GM23338 (cell line): ENCODE measurements at regions not wholly inside any gene's neighbourhood (a gene's known extent, or its start where the extent isn't known, plus 50 kb on each side); places are given as distances from the start of the nearest gene placed in this dataset.
A peak's percentile ranks its signal among the peaks of the same experiment; 100 is the strongest.

Source experiments
- ATAC-seq: fragments of 200-7000 bp; cut with Tn5 transposase; 3 replicates; pipeline ENCODE4 v1.9.1; 2020
- DNase-seq: peaks from one replicate; pipeline ENCODE4 v3.0.0-alpha.2; 2015; ENCODE audit warnings: low spot score
- H2AFZ ChIP-seq: fragments of 200-600 bp; sonication (generic); 2 replicates; pipeline ENCODE4 v1.8.0; 2016; ENCODE audit warnings: antibody characterized with exemption, mild to moderate bottlenecking, moderate library complexity
- H3F3A ChIP-seq: fragments of 200-600 bp; sonication (generic); replicated peaks from 2 replicates; pipeline ENCODE4 v1.8.0; 2017; ENCODE audit warnings: antibody characterized with exemption, mixed run types, low read depth
- H3K27ac ChIP-seq: fragments of 200-600 bp; sonication (generic); 2 replicates; pipeline ENCODE4 v1.6.1; 2016; ENCODE audit warnings: low read depth
- H3K27me3 ChIP-seq: fragments of 200-600 bp; sonication (generic); 2 replicates; pipeline ENCODE4 v1.8.0; 2016; ENCODE audit warnings: mild to moderate bottlenecking, mixed run types, moderate library complexity; ENCODE audit not compliant: insufficient read depth
- H3K36me3 ChIP-seq: fragments of 200-600 bp; sonication (generic); 2 replicates; pipeline ENCODE4 v1.8.0; 2016; ENCODE audit warnings: mild to moderate bottlenecking; ENCODE audit not compliant: insufficient read depth
- H3K4me1 ChIP-seq: fragments of 200-600 bp; sonication (generic); 2 replicates; pipeline ENCODE4 v1.8.0; 2016; ENCODE audit warnings: mild to moderate bottlenecking, moderate library complexity; ENCODE audit not compliant: insufficient read depth
- H3K4me2 ChIP-seq: fragments of 200-600 bp; sonication (generic); 2 replicates; pipeline ENCODE4 v1.7.1; 2017; ENCODE audit warnings: mixed run types
- H3K4me3 ChIP-seq: fragments of 200-600 bp; sonication (generic); 2 replicates; pipeline ENCODE4 v1.6.1; 2016; ENCODE audit warnings: mixed run types
- H3K79me2 ChIP-seq: fragments of 200-600 bp; sonication (generic); replicated peaks from 2 replicates; pipeline ENCODE4 v1.8.0; 2017; ENCODE audit warnings: mild to moderate bottlenecking; ENCODE audit not compliant: insufficient read depth
- H3K9me2 ChIP-seq: fragments of 200-600 bp; sonication (generic); 2 replicates; pipeline ENCODE4 v1.8.0; 2017; ENCODE audit not compliant: insufficient read depth
- H4K20me1 ChIP-seq: fragments of 200-600 bp; sonication (generic); replicated peaks from 2 replicates; pipeline ENCODE4 v1.8.0; 2017; ENCODE audit warnings: mild to moderate bottlenecking; ENCODE audit not compliant: insufficient read depth
- H3K27ac Mint-ChIP-seq: 2 replicates; pipeline ENCODE4 v1.8.0; 2020; ENCODE audit warnings: inconsistent platforms, mild to moderate bottlenecking, moderate library complexity, mixed read lengths
- H3K27me3 Mint-ChIP-seq: 3 replicates; pipeline ENCODE4 v1.8.0; 2022; ENCODE audit warnings: low read depth, mild to moderate bottlenecking, moderate library complexity, mixed read lengths, inconsistent platforms; ENCODE audit not compliant: insufficient read depth, poor library complexity
- H3K36me3 Mint-ChIP-seq: 3 replicates; pipeline ENCODE4 v1.8.0; 2021; ENCODE audit warnings: low read depth, mild to moderate bottlenecking, inconsistent platforms, moderate library complexity, mixed read lengths
- H3K4me1 Mint-ChIP-seq: 3 replicates; pipeline ENCODE4 v1.8.0; 2020; ENCODE audit warnings: mild to moderate bottlenecking, inconsistent platforms, mixed read lengths
- H3K4me3 Mint-ChIP-seq: 3 replicates; pipeline ENCODE4 v1.8.0; 2021; ENCODE audit warnings: moderate library complexity, mild to moderate bottlenecking, inconsistent platforms, mixed read lengths
- H3K9me3 Mint-ChIP-seq: 3 replicates; pipeline ENCODE4 v1.8.0; 2020; ENCODE audit warnings: moderate library complexity, mild to moderate bottlenecking, inconsistent platforms, mixed read lengths
- CREB1 ChIP-seq: fragments of 250-450 bp; sonication (Bioruptor Pico); IDR thresholded peaks from 2 replicates; pipeline ENCODE4 v1.5.0; 2020; ENCODE audit warnings: low read depth, mild to moderate bottlenecking, moderate library complexity
- STAT1 ChIP-seq: IDR thresholded peaks from one replicate; pipeline ENCODE4 v1.6.1; 2016; ENCODE audit warnings: antibody characterized with exemption; ENCODE audit not compliant: unreplicated experiment
- TF ChIP-seq, protein P1 (sequence below): fragments of 250-450 bp; sonication (Bioruptor Pico); IDR thresholded peaks from 2 replicates; pipeline ENCODE4 v1.5.0; 2020; ENCODE audit warnings: mild to moderate bottlenecking, moderate library complexity
- TF ChIP-seq, protein P2 (sequence below): IDR thresholded peaks from 2 replicates; pipeline ENCODE4 v1.6.1; 2016; ENCODE audit warnings: antibody characterized with exemption

DNA sequence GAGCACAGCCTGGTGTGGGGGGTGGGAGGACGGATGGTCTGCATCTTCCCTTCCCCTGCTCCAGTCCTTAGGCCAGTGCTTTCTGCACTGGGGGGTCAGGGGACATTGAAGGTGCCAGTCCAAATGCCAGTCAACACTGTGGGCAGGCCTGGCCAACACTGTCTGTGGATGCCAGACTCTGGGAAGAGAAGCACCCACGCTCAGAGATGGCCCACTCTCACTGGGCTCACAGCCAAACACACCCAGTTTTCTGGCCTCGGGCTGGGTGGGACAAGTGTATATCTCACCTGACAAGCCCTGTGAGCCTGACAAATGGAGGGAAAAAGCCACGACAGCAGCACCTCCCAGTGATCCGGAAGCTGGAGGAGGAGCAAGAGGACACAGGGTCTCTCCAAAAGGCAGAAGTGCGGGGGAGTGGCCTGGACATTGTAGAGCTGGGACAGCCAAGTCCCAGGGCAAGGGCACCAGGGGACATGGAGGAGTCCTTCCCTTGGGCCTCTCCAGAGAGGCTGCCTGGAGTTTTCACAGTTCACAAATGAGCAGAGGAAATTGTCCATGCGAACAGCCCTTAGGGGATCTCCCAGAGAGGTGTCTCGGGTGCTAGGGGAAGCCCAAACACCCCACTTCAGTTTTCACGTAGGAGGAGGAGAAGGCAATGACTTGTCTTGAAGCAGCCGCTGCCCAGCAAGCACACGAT, 79.3 kb downstream of the SDC1 start:
- TF ChIP-seq, protein P1, sequence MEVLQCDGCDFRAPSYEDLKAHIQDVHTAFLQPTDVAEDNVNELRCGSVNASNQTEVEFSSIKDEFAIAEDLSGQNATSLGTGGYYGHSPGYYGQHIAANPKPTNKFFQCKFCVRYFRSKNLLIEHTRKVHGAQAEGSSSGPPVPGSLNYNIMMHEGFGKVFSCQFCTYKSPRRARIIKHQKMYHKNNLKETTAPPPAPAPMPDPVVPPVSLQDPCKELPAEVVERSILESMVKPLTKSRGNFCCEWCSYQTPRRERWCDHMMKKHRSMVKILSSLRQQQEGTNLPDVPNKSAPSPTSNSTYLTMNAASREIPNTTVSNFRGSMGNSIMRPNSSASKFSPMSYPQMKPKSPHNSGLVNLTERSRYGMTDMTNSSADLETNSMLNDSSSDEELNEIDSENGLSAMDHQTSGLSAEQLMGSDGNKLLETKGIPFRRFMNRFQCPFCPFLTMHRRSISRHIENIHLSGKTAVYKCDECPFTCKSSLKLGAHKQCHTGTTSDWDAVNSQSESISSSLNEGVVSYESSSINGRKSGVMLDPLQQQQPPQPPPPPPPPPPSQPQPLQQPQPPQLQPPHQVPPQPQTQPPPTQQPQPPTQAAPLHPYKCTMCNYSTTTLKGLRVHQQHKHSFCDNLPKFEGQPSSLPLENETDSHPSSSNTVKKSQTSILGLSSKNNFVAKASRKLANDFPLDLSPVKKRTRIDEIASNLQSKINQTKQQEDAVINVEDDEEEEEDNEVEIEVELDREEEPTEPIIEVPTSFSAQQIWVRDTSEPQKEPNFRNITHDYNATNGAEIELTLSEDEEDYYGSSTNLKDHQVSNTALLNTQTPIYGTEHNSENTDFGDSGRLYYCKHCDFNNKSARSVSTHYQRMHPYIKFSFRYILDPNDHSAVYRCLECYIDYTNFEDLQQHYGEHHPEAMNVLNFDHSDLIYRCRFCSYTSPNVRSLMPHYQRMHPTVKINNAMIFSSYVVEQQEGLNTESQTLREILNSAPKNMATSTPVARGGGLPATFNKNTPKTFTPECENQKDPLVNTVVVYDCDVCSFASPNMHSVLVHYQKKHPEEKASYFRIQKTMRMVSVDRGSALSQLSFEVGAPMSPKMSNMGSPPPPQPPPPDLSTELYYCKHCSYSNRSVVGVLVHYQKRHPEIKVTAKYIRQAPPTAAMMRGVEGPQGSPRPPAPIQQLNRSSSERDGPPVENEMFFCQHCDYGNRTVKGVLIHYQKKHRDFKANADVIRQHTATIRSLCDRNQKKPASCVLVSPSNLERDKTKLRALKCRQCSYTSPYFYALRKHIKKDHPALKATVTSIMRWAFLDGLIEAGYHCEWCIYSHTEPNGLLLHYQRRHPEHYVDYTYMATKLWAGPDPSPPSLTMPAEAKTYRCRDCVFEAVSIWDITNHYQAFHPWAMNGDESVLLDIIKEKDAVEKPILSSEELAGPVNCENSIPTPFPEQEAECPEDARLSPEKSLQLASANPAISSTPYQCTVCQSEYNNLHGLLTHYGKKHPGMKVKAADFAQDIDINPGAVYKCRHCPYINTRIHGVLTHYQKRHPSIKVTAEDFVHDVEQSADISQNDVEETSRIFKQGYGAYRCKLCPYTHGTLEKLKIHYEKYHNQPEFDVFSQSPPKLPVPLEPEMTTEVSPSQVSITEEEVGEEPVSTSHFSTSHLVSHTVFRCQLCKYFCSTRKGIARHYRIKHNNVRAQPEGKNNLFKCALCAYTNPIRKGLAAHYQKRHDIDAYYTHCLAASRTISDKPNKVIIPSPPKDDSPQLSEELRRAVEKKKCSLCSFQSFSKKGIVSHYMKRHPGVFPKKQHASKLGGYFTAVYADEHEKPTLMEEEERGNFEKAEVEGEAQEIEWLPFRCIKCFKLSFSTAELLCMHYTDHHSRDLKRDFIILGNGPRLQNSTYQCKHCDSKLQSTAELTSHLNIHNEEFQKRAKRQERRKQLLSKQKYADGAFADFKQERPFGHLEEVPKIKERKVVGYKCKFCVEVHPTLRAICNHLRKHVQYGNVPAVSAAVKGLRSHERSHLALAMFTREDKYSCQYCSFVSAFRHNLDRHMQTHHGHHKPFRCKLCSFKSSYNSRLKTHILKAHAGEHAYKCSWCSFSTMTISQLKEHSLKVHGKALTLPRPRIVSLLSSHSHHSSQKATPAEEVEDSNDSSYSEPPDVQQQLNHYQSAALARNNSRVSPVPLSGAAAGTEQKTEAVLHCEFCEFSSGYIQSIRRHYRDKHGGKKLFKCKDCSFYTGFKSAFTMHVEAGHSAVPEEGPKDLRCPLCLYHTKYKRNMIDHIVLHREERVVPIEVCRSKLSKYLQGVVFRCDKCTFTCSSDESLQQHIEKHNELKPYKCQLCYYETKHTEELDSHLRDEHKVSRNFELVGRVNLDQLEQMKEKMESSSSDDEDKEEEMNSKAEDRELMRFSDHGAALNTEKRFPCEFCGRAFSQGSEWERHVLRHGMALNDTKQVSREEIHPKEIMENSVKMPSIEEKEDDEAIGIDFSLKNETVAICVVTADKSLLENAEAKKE (CRISPR knock-in tag) = no peak
- H3K36me3 ChIP-seq = no peaks in the 10 kb centered on the region
- peaks cover 2% of the 10 kb centered on the region for H3K27me3 Mint-ChIP-seq
- H3K4me3 Mint-ChIP-seq = no peak overlapping the region
- ATAC-seq (no peak; the same call in 2 of the 3 replicates), DNase-seq (peak; percentile 16)
- no peak overlapping the region for H3K4me2 ChIP-seq
- no peaks in the 10 kb centered on the region for H3K79me2 ChIP-seq
- H3K27me3 ChIP-seq = no peaks in the 10 kb centered on the region
- peaks cover 5% of the 10 kb centered on the region; the same call in 1 of the 2 replicates for H3K9me2 ChIP-seq
- H3K36me3 Mint-ChIP-seq = no peaks in the 10 kb centered on the region
- H4K20me1 ChIP-seq = no peaks in the 10 kb centered on the region
- H3K4me1 Mint-ChIP-seq = peaks cover 33% of the 10 kb centered on the region
- H3K27ac ChIP-seq = no peak overlapping the region
- peaks cover 25% of the 10 kb centered on the region for H3K4me1 ChIP-seq
- no peak overlapping the region for H3K4me3 ChIP-seq
- no peak overlapping the region for H3K27ac Mint-ChIP-seq
- no peaks in the 10 kb centered on the region for H3F3A ChIP-seq
- no peaks in the 10 kb centered on the region for H3K9me3 Mint-ChIP-seq
- H2AFZ ChIP-seq = peak overlapping the region; percentile 59; the same call in 1 of the 2 replicates

DNA sequence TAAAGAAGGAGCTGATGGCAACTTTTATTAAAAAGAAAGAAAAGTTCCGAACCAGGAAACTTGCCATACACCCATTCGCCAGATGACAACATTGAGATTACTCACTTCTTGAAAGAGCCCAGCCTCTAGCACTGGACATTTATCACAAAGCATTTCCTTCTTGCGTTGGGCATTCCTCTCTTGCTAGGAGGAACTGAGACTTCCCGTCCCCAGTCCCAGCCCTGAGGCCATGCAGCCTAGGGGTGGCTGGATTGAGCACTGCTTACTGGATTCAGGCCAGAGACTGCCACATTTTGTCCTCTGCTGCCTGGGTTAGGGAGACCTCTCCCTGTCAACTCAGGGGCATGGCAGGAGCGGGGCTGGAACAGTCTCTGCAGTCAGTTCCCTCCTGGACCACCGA, 80.1 kb downstream of the SDC1 start:
- DNase-seq (no peak), ATAC-seq (no peak)
- H3K27me3 ChIP-seq = no peaks in the 10 kb centered on the region
- H3K4me1 Mint-ChIP-seq = peaks cover 32% of the 10 kb centered on the region
- H3K36me3 Mint-ChIP-seq = no peaks in the 10 kb centered on the region
- H3K36me3 ChIP-seq = no peaks in the 10 kb centered on the region
- H2AFZ ChIP-seq = no peak overlapping the region
- H3K79me2 ChIP-seq = no peaks in the 10 kb centered on the region
- H3F3A ChIP-seq = no peaks in the 10 kb centered on the region
- no peaks in the 10 kb centered on the region for H3K9me3 Mint-ChIP-seq
- H3K4me2 ChIP-seq = no peak overlapping the region
- H3K4me3 ChIP-seq = no peak overlapping the region
- peaks cover 24% of the 10 kb centered on the region for H3K4me1 ChIP-seq
- 0 out of 2 replicates have a peak, but pooled peaks cover 1% of the 10 kb centered on the region for H3K9me2 ChIP-seq
- peaks cover 7% of the 10 kb centered on the region for H3K27me3 Mint-ChIP-seq
- no peak overlapping the region for H3K27ac Mint-ChIP-seq
- no peak overlapping the region for H3K27ac ChIP-seq
- no peaks in the 10 kb centered on the region for H4K20me1 ChIP-seq
- no peak overlapping the region for H3K4me3 Mint-ChIP-seq
- TF ChIP-seq, protein P2, sequence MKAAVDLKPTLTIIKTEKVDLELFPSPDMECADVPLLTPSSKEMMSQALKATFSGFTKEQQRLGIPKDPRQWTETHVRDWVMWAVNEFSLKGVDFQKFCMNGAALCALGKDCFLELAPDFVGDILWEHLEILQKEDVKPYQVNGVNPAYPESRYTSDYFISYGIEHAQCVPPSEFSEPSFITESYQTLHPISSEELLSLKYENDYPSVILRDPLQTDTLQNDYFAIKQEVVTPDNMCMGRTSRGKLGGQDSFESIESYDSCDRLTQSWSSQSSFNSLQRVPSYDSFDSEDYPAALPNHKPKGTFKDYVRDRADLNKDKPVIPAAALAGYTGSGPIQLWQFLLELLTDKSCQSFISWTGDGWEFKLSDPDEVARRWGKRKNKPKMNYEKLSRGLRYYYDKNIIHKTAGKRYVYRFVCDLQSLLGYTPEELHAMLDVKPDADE = no peak
- TF ChIP-seq STAT1 (no peak), CREB1 (no peak)
- TF ChIP-seq, protein P1 (CRISPR knock-in tag) = no peak
